ENCODE measurements at regions not wholly inside any gene's neighbourhood (a gene's known extent, or its start where the extent isn't known, plus 50 kb on each side); places are given as distances from the start of the nearest gene placed in this dataset.

DNA sequence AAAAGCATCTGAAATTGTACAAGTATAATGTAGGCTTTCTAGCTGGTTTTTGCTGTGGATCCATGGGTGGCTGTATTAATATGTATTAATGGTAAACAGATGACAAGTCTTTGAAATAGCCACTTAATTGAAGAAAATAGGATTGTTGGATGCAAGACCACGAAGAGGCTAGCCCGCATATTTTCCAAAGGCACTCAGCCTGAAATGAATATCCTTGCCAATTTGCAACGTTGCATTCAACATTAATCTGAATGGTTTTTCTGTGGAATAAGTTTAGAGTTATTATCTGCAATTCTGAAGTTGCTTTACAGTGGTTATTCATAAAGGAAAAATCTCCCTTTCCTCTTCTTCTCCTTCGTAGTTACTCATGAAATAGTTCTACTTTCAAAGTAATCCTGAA, 86.2 kb upstream of the SPATS2L start:
- Histone ChIP-seq H3K27ac (no peak overlapping the region), H3K4me3 (no peak overlapping the region)
- no peak for DNase-seq (ENCODE audit: low spot score)
- TF ChIP-seq, protein P1, sequence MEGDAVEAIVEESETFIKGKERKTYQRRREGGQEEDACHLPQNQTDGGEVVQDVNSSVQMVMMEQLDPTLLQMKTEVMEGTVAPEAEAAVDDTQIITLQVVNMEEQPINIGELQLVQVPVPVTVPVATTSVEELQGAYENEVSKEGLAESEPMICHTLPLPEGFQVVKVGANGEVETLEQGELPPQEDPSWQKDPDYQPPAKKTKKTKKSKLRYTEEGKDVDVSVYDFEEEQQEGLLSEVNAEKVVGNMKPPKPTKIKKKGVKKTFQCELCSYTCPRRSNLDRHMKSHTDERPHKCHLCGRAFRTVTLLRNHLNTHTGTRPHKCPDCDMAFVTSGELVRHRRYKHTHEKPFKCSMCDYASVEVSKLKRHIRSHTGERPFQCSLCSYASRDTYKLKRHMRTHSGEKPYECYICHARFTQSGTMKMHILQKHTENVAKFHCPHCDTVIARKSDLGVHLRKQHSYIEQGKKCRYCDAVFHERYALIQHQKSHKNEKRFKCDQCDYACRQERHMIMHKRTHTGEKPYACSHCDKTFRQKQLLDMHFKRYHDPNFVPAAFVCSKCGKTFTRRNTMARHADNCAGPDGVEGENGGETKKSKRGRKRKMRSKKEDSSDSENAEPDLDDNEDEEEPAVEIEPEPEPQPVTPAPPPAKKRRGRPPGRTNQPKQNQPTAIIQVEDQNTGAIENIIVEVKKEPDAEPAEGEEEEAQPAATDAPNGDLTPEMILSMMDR (IDR thresholded peaks at IDR 0.05) = no peak

DNA sequence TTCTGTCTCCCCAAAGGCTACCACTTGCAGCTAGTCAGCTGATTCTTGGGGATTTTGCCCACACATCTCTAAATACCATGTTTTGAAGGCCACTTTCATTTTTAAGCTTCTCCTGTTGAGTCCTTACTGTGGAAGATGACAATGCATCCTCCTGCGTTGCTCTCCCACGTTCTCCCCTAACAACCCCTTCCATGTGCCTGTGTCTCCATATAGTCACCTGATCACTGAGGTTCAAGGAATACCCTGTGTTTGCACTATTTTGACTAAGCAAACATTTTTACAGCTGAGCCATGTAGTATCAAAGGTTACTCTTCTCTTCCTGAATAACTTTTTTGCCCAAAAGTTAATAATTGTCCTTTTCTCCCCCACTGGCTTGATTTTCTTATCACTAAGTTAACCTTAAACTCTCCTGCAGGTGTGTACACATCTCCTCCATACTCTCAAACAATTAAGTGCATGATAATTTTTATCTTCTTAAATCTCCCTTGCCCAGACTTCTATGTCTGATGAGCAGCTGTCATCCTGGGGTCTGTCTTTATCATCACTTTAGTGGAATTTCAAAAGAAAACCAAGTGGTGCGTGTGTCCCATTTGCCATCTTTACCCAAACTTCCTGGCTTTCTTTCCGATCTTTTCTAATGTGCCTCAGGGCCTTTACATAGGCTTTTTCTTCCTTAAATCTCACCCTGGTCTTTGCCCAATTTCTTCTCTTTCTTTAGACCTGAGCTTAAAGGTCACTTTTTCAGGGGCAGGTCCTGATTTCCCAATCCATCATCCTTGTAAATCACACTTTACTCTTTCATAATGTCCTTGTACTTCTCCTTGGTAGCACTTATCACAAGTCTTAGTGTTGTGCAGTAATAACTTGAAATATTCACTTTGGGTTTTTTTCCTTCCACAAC, 85.2 kb upstream of the SPATS2L start:
- TF ChIP-seq, protein P1 (IDR thresholded peaks at IDR 0.05) = no peak
- no peak overlapping the region for H3K4me3 ChIP-seq
- no peak for DNase-seq (ENCODE audit: low spot score)
- H3K27ac ChIP-seq = no peak overlapping the region

DNA sequence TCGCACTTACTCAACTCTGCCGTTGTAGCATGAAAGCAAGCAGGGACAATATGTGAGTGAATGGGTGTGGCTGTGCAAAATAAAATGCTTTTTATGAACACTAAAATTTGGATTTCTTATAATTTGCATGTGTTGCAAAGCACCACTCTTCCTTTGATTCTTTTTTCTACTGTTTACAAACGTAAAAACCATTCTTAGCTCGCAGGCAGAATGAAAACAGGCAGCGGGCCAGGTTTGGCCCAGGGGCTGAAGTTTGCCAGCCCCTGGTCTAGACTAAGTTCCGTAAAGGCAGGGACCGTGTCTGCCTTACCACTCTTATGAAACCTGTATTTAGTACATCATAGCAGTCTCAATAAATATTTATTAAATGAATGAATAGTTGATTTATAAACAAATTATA, 83.7 kb upstream of the SPATS2L start:
- H3K4me3 ChIP-seq = no peak overlapping the region
- DNase-seq (ENCODE audit: low spot score) = no peak
- no peak overlapping the region for H3K27ac ChIP-seq
- TF ChIP-seq, protein P1 (IDR thresholded peaks at IDR 0.05) = no peak

DNA sequence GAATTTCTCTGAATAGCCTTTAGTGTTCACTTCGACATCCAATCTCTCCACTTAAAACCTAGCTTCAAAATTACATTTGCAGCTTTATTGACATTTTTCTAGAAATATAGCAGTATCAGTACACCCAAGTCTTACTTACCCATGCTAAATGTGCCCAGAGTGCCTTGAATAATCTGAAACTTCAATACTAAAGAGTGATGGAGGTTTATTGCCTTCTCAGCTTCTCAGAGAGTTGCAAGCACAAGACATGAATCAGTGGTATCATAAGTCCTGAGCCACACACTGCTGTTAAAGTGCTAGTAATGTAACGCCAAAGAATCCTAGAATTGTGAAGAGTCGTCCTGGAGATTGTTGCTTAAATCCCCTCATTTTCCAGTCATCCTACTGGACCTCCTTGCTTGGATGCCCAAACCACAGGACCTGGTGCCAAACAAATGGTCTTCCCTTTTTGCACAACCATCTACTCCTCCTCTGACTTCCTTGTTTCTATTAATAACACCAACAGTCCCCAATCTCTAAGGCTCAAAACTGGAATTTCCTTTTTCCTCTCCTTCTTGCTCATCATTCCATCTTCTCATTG, 83.2 kb upstream of the SPATS2L start:
- no peak overlapping the region for H3K27ac ChIP-seq
- TF ChIP-seq, protein P1 (IDR thresholded peaks at IDR 0.05) = no peak
- no peak overlapping the region for H3K4me3 ChIP-seq
- DNase-seq (ENCODE audit: low spot score) = no peak

DNA sequence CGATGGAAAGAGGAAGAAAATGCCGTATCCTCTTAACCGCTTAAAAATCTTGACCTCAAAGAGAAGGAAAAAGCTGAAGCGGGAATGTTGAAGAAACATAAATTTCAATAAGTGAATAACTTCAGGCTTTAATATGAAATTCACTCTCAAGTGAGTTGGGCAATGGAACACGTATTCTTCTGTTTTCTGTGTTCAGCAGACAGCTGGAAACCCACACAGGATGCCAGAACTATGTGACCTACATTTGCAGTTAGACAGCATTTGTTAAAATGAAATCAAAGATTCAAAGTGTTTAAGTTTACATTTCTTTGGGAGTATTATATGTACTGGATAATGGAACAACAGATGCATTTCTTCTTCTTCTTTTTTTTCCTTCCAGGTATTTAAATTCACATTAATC, 80.5 kb upstream of the SPATS2L start:
- Histone ChIP-seq H3K27ac (no peak overlapping the region), H3K4me3 (no peak overlapping the region)
- TF ChIP-seq, protein P1 (IDR thresholded peaks at IDR 0.05) = no peak
- DNase-seq (ENCODE audit: low spot score) = no peak

DNA sequence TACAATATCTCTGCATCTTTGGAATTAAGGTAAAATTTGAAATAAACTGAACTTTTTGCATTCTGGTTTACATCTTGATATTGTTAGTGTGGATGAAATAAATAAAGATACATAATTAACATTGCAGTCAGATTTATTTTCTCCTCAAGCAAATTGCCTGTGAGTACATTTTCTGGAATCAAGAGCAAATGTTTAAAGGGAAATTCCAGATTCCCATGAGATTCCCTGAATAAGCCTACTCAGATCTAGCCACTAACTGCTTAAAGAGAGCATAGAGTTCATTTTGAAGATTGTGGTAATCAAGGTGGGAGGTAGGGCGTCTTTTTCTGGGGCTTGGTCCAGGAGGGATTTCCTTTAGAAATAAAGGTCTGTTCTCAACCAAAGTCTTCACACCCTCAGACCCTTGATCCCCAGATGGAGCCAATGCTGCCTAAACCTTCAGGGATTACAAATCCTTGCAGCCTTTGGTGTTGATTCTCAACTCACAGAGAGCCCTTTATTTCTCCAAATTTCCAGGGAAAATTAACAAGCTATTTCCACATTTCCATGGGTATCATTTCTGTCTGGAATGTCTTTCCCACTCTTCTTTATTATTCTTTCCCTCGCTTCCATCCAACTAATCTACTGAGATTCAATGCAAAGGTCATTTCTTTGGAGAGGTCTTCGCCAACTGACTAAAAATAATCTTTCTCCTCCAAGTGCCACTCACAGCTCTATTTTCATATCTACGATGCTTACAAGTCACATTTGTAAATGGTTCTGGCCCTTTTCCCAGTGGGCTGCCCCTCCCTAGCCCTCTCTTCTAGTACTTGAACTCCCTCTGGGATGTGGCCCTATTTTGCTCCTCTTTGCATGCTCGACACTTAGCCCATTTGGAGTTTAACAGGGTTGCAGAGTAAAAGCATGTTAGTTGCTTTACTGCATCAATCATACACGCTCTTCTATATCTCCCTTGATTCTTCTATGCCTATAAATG, 79.8 kb upstream of the SPATS2L start:
- TF ChIP-seq, protein P1 (IDR thresholded peaks at IDR 0.05) = no peak
- H3K4me3 ChIP-seq = no peak overlapping the region
- no peak overlapping the region for H3K27ac ChIP-seq
- DNase-seq (ENCODE audit: low spot score) = no peak
